ENCODE measurements at regions not wholly inside any gene's neighbourhood (a gene's known extent, or its start where the extent isn't known, plus 50 kb on each side); places are given as distances from the start of the nearest gene placed in this dataset.

DNA sequence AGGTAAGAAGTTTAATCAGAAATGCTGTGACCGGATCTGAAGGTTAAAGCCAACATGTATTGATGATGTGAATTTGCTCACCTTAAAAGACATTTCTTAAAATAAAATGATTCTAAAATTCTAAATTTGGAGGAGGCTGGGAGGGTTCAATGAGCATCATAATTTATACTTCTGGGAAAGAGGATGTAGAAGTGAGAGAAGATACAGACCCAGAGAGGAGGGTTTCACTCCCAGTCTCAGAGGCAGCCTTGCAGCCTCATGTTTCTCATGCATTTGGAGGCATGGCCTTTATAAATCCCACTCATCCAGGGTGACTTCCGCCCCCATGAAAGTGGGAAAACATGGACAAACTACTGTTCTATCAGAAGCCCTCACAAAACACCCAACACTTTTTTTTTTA is 305.6 kb upstream of the PITRM1 start:
- no peak for DNase-seq

DNA sequence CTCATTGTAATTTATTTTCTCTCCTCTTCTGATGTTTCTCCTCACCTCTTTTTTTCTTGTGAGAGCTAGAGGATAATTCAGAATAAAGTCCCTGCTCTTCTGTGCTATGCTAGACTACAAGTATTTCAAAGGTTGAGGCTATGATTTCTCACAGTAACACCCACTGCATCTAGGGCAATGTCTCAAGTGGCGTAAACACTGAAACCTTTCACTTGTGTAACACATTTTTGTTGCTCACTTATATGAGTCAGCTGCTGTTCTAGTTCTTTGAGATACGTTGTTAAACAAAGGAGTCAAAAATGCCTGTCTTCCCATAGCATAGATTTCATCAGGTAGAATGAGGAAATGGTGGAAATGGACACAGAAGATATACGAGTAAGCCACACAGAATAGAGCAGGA is 305.1 kb upstream of the PITRM1 start:
- DNase-seq: no peak

DNA sequence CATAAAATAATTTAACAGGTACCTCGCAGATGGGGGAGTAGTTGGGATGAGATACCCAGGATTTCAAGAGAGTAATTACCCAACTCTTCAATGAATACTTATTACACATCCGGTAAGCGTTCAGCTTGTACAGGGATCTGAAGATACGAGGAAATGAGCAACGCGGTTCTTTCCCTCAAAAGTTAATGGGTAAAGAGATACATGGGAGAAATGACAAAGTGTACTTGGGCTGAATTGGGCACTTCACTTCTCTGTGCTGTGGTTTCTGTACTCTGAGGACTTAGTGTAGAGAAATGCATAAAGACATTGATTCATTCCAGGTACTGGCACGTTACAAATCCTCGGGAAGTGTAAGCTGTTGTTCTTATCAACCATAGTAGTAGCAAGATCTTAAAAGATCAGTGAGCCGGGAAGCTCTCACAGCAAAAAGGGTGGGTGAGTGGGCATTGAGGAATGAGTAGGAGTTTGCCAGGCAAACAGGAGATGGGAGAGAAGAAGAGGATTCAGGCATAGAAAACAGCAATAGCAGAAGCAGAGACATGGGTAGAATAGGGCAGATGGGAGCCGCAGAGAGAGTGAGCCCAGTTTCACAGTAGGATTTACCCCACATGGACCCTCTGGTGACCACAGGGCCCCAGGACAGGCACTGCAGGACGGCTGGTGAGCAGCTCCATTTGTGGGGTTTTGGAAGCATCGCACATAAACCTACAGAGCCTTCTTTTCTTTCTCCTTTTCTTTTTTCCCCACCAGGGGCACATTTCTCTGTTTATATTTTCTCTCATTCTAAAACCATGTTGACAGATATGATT is 304.3 kb upstream of the PITRM1 start:
- no peak for DNase-seq

- no peak for DNase-seq
Measured at GRCh38 chr10:3476186-3476585, 303.6 kb upstream of the PITRM1 start.

DNA sequence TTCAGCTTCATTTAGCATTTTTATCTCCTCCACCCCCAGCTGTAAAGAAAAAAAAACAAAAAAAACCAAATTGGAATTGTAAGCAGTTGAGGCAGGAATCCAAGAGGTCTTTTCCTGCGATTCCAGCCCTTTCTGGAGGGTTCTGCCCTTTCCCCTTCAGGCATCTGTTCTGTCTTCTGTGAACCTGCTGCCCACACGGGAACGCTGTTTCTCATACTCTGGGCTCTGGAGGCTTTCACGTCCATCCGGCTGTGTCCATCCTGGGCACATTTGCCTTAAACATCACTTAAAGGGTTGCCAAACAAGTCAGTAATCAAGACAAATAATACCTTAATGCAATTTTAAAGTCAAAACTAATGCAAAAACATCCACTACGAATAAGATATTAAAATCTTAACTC is 302.8 kb upstream of the PITRM1 start:
- no peak for DNase-seq

DNA sequence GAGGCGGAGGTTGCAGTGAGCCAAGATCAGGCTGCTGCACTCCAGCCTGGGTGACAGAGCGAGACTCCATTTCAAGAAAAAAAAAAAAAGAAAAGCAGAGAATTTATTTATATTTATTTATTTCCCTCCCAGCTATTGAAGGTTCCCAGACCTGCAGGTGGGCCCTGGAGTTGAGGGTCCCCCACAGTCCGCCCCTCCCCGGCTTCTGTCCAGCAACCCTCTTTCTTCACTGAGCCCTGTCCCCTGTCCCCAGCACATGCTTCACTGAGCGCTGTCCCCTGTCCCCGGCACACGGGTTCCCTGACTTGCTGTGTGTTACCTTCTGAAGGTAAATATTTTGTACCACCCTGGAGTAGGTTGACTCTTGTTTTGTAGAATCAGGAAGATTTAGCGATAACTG is 301.7 kb upstream of the PITRM1 start:
- no peak for DNase-seq

- no peak for DNase-seq
Measured at GRCh38 chr10:3473271-3473670, 300.7 kb upstream of the PITRM1 start.

DNA sequence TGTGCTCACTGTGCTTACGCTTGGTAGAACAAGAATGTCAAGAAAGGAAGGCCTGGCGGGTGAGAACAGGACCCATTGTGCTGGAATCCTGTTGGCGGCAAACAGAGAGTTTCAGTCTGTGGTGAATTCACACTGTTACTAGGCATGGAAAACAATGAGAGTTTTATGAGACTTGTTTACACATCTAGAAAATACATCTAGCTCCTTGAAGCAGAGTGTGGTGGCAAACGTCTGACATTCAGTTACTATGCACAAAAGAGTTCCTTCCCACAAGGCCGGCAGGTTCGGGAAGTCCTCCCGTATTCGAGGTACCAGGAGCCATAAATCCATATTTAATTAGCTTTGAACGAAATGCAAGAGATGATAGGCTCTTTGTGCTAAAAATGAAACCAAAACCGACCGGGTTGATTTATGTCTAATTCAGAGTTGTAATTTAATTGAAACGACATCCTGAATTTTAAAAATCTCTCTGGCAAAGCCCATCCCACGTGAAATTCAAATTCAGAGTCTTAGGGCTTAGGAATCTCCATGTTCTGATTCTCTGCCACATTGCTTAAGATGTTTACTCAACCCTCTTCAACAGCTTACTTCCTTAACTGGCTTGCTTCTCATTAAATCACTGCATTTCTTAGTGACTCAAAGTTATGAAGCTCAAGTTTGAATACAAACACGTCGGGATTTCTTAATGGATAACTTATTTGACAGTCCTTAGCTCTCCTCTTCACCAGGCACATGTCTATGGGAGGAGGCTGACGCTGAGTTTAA is 299.9 kb upstream of the PITRM1 start:
- DNase-seq: no peak

DNA sequence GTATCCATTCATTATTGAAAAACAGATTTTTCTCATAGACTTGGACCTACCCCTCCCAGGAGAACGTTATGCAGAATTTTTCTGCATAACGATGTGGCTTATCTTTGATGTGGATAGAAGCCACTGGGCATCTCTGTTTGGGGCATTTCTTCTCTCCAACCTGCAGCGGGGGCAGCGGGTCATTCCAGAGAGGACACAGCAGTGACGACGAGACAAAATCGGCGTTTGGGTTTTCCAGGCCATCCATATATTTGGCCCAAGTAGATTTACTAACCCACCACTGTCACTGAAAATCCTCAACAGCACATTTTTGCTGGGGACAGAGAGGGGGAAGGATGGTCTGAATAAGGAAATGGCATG is 299.3 kb upstream of the PITRM1 start:
- DNase-seq: no peak

DNA sequence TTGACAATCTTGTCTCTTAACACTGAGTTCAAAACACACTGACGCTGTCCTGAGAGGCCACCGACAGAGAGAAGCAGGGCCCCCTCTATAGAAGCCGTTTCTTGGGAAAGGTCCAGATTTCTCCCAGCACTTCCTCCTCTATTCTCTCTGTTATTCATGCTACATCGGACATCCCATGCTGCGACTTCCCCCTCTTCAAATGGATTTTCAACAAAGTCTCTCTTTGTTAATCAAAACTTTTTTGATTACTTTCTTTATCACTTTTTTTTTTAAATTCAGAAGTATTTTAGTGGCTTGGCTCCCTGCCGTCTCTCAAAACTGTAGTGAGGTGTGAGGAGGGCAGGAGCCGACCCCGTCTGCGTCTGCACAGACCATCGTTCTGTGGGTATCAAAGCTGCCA is 298.9 kb upstream of the PITRM1 start:
- no peak for DNase-seq

DNA sequence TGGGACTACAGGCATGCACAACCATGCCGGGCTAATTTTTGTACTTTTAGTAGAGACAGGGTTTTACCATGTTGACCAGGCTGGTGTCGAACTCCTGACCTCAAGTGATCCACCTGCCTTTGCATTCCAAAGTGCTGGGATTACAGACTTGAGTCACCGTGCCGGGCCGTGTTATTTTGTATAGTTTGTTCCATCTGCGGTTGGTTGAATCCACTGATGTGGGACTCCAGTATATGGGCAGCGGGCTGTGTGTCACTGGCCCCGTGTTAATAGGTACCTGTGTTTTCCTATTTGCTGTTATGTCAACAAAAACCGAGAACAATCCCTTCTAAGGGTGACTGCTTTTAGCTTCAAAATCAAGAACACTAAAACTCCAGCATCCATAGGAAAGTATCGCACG is 297.6 kb upstream of the PITRM1 start:
- no peak for DNase-seq

DNA sequence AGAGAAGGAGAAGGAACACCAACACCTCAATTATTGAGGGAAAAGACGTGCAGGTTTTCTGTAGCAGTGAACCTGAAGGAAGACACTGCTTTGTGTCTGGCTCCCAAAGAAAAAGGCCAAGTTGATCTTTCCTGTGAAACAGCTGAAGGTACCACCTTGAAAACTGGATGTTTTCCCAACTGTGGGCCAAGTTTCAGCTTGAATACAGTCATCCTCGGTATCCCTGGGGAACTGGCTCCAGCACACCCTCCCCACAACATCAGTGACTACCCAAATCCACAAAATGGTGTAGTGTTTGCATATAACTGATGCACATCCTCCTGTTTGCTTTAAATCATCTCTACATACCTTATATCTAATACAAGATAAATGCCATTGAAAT is 297.0 kb upstream of the PITRM1 start:
- DNase-seq: no peak

DNA sequence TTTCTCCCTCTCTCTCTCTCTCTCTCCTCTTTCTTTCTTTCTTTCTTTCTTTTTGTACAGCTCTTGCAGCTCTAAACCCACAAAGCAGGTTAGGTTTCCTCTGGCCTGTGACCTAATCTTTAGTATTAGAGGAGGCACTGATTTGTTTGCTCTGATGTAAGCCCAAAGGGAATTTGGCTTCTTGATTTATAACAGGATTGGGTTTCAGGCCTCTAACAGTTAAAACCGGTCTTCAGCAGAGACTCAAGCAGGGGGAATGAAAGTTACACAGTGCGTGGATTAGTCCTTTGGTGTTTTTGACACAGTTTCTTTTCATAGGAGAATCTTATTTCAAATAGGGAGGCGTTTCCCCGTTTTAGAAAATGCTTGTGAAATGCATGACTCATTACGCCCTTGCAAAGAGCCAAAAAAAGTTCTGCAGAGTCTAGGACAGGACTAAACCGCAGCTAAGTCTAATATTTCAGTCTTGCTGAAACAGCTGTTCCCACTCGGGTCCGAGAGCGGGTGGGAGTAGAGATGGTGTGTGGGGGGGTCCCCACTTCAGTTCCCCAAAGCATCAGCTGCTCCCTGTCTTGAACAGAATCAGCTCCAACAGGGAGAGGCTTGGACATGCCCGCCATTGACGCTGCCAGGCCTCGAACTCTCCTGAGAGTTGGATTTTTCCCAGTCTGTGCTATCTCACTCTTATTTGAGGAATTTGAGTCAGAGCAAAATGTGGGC is 296.5 kb upstream of the PITRM1 start:
- peak; percentile 37 for DNase-seq

DNA sequence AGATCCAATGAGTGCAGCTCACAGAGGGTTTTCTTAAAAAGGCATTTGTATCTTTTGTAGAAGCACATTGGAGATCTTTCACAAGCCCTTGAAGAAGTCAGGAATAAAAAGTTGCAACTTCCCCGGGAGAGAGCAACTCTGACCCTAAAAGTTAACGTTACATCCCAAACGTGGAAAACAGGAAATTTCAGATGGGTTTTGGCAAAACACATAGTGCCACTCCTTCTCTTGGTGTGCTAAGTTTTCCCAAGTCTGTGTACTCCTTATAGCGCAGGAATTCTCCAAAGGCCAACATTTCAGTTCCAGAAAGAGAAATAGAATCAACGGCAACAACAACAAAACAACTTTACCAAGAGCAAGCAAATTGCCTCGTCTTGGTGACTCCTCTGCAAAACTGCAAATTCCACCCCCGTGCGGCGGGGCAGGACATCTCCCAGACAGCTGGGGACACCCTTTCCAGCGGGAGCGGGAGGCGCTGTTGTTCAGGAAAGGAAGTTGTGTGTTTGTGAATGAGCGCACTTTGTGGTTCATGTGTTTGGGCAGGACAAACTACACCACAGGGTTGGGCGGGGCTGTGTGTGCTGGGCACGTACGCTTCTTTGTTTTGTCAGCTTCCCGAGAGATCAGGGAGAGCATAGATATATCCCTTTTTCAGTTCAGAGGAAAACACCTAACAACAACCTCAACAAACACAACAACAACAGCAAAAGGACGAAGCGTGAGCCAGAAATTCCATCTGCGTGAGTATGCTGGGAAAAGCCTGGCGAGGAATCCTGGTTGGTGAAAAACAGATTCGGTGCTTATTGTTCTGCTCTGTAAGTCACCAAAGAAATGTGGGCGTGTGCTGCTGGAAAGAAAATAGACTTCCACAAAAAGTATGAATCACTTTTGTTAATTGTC is 294.7 kb upstream of the PITRM1 start:
- no peak for DNase-seq

DNA sequence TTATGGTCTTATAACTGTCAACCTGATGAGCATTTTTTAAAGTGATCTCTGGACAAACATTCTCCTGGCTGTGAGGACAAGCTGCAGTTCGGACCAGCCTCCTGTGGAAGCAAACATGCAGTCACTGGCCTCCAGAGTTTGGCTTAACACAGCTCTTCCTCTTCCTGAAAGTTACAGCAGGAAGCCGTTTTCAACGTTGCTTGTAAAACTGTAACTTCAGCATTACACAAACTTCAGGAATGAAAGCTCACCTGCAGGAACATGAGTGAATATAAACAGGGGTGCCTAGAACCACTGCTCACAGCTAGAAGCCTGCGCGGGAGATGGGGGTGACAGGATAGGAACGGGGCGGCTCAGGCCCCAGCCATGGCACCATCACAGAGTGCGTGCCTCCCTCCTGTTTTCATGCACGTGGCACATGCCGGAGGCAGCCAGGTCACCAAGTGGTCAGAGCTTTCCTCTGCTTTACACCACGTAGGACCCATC is 292.9 kb upstream of the PITRM1 start:
- no peak for DNase-seq

DNA sequence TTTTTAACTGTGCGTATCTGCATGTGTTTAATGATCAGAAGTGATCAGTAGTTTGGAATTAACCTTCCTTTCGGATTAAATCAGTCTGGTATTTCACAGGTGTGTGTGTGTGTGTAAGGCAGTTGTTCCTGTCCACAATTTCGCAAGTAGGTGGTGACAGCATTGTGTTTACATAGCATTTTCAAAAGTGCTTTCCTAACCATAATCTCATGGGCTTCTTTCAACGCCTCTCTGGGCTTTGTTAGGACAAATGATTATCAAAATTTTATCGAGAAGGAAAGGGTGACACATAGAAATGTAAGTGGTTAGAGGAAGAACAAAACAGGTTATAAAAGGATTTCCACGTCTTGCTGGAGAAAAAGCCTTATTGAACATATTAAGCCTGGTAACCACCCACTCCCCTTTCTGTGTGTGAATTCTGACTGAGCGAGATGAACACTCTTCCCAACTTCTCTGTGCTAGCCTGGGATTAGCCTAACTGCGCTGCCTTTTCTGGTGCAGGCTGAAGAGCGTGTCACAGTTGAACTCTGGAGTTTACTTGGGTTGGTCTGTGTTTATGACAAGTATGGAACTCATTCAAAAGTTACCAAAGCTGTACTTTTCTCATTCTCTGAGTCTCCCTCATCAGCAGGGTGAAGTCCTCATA is 292.3 kb upstream of the PITRM1 start:
- DNase-seq: no peak

GRCh38 chr10:3460420-3461128 is 288.0 kb upstream of the PITRM1 start:
- no peak for DNase-seq

GRCh38 chr10:3455385-3456334 is 283.1 kb upstream of the PITRM1 start:
- DNase-seq: no peak

- no peak for DNase-seq
Measured at GRCh38 chr10:3452683-3453361, 280.2 kb upstream of the PITRM1 start.

- no peak for DNase-seq
Measured at GRCh38 chr10:3452173-3452626, 279.6 kb upstream of the PITRM1 start.

Data from NCI-H2171 treated with DMSO at 0.1 percent for 48 hours (cell line).